Amygdala (tissue), 56 donors: ENCODE measurements at regions not wholly inside any gene's neighbourhood (a gene's known extent, or its start where the extent isn't known, plus 50 kb on each side); places are given as distances from the start of the nearest gene placed in this dataset.
"Not testable (repeated sequence)": the region's sequence is repeated elsewhere in the genome, so short reads cannot be mapped to it uniquely, and the experiment has no call there.

Source experiments
- DNase-seq, 56 donors: peaks; one replicate each; lab custom pipeline; 2025; lab: John Stamatoyannopoulos, UW

DNA sequence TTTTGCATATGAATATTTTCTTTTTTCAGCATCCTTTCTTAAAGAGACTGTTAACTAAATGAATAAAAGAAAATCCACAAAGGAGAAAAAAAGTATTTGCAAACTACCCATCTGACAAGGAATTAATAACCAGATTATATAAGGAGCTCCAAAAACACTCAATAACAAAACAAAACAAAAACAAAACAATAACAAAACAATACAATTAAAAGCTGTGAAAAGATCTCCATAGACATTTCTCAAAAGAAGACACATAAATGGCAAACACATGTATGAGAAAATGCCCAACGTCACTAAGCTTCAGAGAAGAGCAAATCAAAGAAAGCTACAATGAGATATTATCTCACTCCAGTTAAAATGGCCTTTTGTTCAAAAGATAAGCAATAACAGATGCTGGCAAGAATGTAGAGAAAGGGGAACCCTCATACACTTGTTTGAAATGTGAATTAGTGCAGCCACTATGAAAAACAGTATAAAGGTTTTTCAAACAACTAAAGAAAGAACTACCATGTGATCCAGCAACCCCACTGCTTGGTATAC is 1310.0 kb upstream of the EYS start:
- no peak for DNase-seq

- no peak for DNase-seq
These were observed 1304.4 kb upstream of the EYS start for GRCh38 chr6:67011441-67011840.

- DNase-seq = no peak
These were observed 1302.8 kb upstream of the EYS start for GRCh38 chr6:67009818-67010217.

DNA sequence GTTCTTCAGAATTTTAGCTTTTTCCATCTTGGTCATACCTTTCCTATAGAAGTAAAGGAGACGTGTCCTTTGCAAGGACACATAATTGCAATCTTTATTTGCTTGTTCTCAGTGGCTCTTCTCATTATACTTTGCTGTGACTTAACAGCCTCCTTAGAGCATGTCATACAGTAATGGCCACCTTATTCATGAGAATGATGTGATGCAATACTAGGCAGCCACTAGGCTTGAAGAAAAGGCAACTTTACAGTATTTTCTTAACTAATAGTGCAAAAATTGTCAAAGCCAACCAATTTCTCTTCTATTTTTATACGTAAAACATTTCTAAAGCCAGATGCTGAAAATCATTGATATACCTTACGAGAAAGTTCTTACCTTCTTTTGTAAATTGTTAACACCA is 1296.8 kb upstream of the EYS start:
- DNase-seq = no peak

DNA sequence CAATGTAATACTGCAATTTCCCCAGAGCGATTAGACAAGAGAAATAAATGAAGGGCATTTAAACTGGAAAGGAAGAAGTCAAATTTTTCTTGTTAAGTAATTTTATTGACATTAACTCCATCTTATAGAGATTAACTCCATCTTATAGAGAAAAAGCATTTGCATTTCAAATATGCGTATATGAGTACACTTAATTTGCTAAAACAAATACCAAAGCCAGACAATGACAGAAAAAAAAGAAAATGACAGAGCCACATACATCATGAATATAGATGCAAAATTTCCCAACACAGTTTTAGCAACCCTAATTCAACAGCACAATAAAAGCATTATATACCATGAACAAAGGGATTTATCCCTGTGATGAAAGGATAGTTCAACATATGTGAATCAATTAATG is 1293.1 kb upstream of the EYS start:
- no peak for DNase-seq

DNA sequence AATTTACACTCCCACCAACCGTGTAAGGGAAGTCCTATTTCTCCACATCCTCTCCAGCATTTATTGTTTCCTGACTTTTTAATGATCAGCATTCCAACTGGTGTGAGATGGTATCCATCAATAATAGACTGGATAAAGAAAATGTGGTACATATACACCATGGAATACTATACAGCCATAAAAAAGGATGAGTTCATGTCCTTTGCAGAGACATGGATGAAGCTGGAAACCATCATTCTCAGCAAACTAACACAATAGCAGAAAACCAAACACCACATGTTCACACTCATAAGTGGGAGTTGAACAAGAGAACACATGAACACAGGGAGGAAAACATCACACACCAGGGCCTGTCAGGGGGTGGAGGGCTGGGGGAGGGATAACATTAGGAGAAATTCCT is 1290.6 kb upstream of the EYS start:
- DNase-seq = not testable (repeated sequence)

DNA sequence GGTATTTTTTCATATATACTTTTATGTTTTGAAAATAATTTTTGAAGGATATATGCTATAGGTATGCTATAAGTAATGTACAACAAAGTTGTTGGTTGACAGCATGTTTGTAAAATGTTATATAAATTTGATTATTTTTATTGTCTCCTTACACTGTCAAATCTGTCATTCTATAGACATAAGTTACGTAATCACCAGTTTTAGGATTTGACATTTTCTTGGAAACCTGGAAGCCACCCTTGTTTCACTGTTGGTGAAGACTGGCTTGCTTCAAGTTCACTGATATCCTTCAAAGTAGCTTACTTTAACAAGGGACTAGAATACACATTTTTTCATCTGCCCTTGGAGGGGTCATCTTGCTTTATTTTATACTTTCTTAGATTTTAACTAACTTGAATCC is 1288.6 kb upstream of the EYS start:
- DNase-seq = no peak

DNA sequence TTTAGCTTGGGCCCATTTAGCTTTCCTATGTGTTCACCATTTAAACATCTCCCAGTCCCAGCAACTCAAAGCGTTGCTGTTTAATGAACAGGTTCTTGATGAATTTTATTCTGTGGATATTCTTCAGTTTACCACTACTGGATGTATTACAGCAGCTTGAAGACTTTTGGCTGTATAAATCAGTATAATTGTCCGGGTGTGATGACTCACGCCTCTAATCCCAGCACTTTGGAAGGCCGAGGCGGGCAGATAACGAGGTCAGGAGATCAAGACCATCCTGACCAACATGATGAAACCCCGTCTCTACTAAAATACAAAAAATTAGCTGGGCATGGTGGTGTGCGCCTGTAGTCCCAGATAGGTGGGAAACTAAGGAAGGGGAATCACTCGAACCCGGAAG is 1286.7 kb upstream of the EYS start:
- not testable (repeated sequence) for DNase-seq

- no peak for DNase-seq
These were observed 1286.2 kb upstream of the EYS start for GRCh38 chr6:66993272-66993671.

GRCh38 chr6:66992660-66993059 is 1285.6 kb upstream of the EYS start:
- no peak for DNase-seq

DNA sequence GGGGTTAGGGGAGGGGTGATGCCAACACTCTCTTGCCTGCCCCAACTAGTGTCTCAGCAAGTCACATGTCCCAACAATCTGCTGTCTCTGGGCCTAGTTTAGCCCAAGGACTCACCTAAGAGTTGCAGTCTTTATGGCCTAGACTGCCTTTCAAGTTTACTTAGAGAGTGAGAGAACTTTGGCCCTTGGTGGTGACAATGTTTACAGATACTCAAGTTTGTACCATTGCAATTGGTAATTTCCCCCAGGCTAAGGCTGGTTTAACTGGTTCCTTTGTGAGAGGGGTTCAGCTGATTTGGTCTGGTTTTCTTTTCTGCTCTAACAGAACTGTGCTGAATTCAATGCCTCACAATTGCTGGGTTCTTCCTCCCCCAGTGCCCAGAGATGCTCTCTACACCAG is 1279.9 kb upstream of the EYS start:
- no peak for DNase-seq

DNA sequence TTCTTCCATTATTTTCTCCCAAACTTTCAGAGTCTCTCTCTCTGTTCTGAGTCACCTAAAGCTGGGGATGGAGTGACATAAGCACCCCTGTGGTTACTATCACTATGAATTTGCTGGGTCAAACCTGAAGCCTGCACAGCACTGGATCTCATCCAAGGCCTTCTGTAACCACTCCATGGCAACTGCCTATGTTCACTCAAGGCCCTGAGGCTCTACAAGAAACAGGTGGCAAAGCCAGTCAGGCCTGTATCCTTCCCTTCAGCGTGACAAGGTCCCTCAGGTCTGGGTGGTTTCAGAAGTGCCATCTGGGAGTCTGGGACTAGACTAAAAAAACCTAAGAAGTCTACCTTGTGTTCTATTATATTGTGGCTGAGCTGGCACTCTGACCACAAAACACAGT is 1278.8 kb upstream of the EYS start:
- DNase-seq = no peak

DNA sequence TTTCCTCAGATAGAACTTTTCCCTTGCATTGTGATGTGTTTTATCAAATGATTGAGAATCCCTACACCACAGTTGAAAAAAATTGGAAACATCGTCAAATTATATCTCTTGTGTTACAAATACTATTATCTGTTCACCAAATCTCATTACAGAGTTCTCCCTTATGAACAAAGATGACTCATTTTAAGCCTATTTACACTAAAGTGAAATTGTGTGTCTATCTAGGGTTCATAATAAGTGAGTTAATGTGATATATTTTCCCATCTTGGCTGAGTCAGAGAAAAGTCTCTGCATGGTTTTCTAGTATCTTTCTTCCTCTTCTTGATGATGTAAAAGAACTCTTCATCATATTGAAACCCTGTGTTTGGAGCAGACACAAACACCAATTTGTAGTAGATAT is 1263.3 kb upstream of the EYS start:
- no peak for DNase-seq

GRCh38 chr6:66965227-66965626 is 1258.2 kb upstream of the EYS start:
- DNase-seq = no peak

DNA sequence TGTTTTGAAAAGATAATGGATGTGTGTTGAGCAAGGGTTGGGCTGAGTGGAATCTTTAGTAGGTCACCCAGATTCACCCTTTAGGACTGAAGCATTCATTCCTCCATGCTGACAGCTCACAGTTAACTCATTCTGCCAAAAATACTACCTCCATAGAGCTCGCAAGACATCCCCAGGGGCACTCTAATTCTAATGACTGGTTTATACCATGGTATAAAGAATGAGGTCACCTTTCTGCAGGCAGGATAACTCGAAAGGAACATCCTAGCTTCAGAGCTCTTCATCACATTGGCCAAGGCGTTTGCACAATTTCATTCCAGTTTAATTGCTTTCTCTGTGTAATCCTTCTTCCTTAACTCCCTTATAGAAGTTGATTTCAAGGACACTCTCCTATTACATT is 1257.2 kb upstream of the EYS start:
- no peak for DNase-seq

DNA sequence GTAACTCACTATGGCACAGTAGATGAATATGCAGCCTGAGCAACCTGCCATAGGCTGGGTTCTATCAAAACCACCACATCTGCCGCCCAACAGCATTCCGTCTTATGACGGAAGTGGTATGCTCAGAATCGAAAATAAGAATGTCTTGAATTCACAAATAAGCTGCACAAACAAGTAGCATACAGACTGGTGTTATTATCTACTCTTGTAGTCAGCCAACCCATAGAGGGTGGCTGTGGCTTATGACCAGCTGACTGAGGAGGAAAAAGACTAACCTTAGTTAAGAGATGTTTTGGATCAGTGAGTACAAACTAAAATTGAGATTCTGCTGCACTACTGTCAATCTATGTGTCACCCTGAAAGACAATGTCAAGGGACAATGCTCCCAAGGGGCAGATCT is 1255.1 kb upstream of the EYS start:
- DNase-seq = no peak

GRCh38 chr6:66961191-66961590 is 1254.2 kb upstream of the EYS start:
- no peak for DNase-seq

- no peak for DNase-seq
These were observed 1242.2 kb upstream of the EYS start for GRCh38 chr6:66949191-66949661.

DNA sequence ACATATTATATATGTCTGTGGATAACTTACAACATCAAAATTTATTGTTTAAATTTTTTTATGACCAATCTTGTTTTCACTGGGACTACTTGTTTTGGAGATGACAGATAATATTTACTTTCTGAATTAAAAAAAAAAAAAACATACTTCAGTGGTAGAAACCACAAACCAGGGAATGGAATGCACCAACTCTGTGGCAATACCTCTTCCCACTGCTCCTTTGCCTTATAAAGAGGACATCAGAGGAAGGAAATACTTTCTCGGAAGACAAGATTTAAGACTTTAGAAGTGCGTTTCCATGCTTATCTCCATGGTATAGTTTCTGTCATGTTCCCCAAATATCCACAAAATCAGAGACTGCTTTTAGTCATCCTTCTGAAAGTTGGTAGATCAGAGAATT is 1241.1 kb upstream of the EYS start:
- no peak for DNase-seq

DNA sequence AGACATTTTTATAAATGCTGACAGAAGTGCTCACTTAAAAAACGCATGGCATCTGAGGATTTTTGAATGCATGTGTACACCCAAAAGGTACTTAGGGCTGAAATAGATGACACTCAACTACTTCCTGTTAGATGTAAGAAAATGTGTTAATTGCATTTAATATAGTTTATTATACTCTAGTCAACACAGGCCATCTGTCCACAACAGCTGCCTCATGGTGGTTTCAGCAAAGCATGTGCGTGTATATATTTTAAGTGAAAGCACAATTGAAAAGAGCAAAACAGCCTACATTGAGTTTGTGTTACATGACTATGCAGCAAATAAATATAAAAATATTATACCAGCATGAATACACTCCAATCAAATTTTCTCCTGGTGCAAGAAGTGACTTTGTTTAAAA is 1233.0 kb upstream of the EYS start:
- peak in 7 of 56 donors; percentile 1 to 33 (median 8) for DNase-seq

- DNase-seq = no peak
These were observed 1230.2 kb upstream of the EYS start for GRCh38 chr6:66937180-66937579.

GRCh38 chr6:66935612-66936011 is 1228.6 kb upstream of the EYS start:
- DNase-seq = no peak

GRCh38 chr6:66931787-66932186 is 1224.8 kb upstream of the EYS start:
- no peak for DNase-seq
